ENCODE measurements at regions not wholly inside any gene's neighbourhood (a gene's known extent, or its start where the extent isn't known, plus 50 kb on each side); places are given as distances from the start of the nearest gene placed in this dataset.
"Not testable (repeated sequence)": the region's sequence is repeated elsewhere in the genome, so short reads cannot be mapped to it uniquely, and the experiment has no call there.

- DNase-seq; H3K4me1 Mint-ChIP-seq (ENCODE audit: low read depth); CTCF ChIA-PET; ATAC-seq; H3K27ac Mint-ChIP-seq; H3K27me3 Mint-ChIP-seq (ENCODE audit: low read depth); H3K9me3 Mint-ChIP-seq (ENCODE audit: insufficient read depth); H3K4me3 Mint-ChIP-seq; H3K36me3 Mint-ChIP-seq (ENCODE audit: low read depth); POLR2A ChIA-PET: not testable (repeated sequence)
Observed at GRCh38 chr2:111551428-111551827, 332.6 kb downstream of the ANAPC1 start.

DNA sequence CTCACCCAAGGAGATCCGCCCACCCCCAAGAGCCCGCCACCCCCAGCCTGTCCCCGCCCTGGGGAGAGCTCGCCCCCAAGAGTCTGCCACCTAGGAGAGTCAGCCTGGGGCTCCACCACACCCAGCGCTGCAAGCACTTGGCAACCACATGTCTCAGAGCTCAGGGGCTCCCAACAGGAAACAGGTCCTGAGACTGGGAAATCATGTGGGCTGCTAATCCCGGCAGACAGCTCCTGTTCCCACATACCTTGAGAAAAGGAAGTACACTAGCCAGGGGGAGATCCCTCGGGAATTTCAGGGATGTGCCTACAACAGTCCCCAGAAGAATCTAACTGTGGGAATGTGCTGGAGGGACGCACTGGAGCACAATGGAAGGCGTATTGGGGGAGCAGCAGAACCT, 331.4 kb downstream of the ANAPC1 start:
- H3K27me3 Mint-ChIP-seq (ENCODE audit: low read depth); POLR2A ChIA-PET; H3K27ac Mint-ChIP-seq; CTCF ChIA-PET; H3K4me1 Mint-ChIP-seq (ENCODE audit: low read depth); H3K9me3 Mint-ChIP-seq (ENCODE audit: insufficient read depth); H3K36me3 Mint-ChIP-seq (ENCODE audit: low read depth); DNase-seq; H3K4me3 Mint-ChIP-seq; ATAC-seq: not testable (repeated sequence)

DNA sequence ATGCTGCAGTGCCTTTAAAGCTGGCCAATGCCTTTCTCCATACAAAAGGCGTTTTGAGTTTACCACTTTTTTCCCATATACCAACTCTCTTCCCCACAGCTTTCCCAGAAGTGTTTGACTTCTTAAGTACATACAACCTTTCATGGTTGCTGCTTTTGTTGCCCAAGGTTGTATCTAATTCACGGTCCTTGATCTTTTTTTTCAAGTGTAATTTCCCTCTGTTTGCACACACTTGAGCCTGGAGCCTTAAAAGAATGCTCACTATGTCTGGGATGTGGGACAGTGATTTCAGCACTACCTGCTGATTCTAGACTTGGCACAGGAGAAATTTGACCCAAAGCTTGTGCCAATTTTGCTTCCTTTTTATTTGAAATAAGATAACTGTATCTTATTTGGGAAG, 324.7 kb downstream of the ANAPC1 start:
- H3K4me1 Mint-ChIP-seq (ENCODE audit: low read depth); DNase-seq; H3K4me3 Mint-ChIP-seq; H3K9me3 Mint-ChIP-seq (ENCODE audit: insufficient read depth); CTCF ChIA-PET; POLR2A ChIA-PET; ATAC-seq; H3K36me3 Mint-ChIP-seq (ENCODE audit: low read depth); H3K27ac Mint-ChIP-seq; H3K27me3 Mint-ChIP-seq (ENCODE audit: low read depth): not testable (repeated sequence)

DNA sequence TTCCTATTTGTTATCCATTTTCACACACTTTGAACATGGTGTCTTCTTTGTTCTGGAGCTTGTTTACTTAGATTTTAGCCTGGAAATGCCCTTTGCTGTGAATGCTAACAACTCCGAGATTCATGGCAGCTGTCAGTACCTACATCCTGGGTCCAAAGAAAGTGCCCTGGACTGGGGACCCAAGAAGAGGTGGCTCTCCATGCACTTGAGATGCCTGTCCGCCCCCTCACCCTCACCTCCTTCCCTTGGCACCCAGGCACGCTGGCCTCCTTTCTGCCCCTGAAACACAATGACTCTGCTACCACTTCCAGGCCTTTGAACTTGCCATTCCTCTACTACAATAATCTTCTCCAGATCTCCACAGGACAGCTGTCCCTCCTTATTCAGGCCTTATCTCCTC, 324.2 kb downstream of the ANAPC1 start:
- H3K27ac Mint-ChIP-seq; CTCF ChIA-PET; H3K27me3 Mint-ChIP-seq (ENCODE audit: low read depth); DNase-seq; POLR2A ChIA-PET; H3K4me3 Mint-ChIP-seq; H3K36me3 Mint-ChIP-seq (ENCODE audit: low read depth); ATAC-seq; H3K4me1 Mint-ChIP-seq (ENCODE audit: low read depth); H3K9me3 Mint-ChIP-seq (ENCODE audit: insufficient read depth): not testable (repeated sequence)

DNA sequence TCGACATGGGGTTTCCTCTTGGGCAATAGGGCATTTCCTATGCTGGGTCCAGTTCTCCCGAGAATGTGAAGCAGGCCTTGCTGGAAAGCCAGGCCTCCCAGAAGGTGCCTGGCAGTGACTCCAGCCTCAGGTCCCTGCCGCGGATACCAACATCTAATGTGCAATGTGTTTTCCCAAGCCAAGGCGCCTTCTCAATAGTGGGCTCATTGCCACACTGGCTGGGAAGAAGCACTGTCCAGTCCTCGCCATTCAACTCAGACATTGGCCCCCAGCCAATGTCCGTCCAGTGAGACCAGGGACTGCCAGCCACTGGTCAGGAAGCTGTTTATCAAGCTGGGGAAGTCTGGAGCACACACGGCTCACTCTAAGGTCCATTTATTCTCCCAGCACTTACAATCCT, 317.9 kb downstream of the ANAPC1 start:
- POLR2A ChIA-PET; H3K27me3 Mint-ChIP-seq (ENCODE audit: low read depth); H3K36me3 Mint-ChIP-seq (ENCODE audit: low read depth); DNase-seq; H3K4me3 Mint-ChIP-seq; H3K27ac Mint-ChIP-seq; ATAC-seq; H3K9me3 Mint-ChIP-seq (ENCODE audit: insufficient read depth); CTCF ChIA-PET: not testable (repeated sequence)
- peaks cover 14% of the 10 kb centered on the region for H3K4me1 Mint-ChIP-seq (ENCODE audit: low read depth)

GRCh38 chr2:111567233-111567632, 316.8 kb downstream of the ANAPC1 start:
- POLR2A ChIA-PET; H3K36me3 Mint-ChIP-seq (ENCODE audit: low read depth); ATAC-seq; H3K27me3 Mint-ChIP-seq (ENCODE audit: low read depth); H3K4me3 Mint-ChIP-seq; H3K27ac Mint-ChIP-seq; CTCF ChIA-PET; DNase-seq; H3K9me3 Mint-ChIP-seq (ENCODE audit: insufficient read depth): not testable (repeated sequence)
- peaks cover 14% of the 10 kb centered on the region for H3K4me1 Mint-ChIP-seq (ENCODE audit: low read depth)

DNA sequence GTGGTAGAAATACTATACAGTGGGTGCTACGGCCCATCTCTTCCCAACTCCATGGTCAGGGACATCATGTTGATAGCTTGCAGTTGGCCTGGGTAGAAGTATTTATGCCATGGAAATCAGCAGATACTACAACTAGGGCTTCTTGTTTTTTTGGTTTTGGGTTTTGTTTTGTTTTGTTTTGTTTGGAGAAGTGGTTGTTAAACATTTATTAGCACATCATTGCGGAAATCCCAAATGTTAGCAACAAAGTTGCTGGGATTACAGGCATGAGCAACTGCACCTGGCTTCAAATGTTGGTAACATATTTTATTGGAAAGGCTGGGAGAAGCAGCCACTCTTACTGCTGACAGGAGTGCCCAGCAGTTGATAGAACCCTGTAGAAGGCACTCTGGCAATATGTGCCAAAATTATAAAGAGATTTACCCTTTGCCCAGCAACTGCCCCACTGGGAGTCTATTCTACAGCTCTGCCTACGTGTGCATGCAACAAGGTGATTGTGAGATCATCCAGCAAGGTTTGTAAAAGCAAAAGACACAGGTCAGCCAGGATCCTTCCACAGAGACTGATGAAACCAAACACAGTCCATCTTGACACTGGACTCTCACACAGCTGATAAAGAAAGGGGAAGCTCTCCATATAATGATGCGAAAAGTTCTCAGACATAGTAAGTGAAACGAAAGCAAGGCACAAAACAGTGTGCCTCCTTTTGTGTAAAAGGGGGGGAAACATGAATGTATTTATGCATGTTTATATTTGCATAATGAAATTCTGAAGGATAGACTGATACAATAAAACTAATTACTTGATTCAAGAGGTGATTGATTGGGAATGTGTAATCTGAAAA, 314.4 kb downstream of the ANAPC1 start:
- peaks cover 14% of the 10 kb centered on the region for H3K4me1 Mint-ChIP-seq (ENCODE audit: low read depth)
- POLR2A ChIA-PET; ATAC-seq; H3K27ac Mint-ChIP-seq; H3K4me3 Mint-ChIP-seq; H3K27me3 Mint-ChIP-seq (ENCODE audit: low read depth); H3K9me3 Mint-ChIP-seq (ENCODE audit: insufficient read depth); DNase-seq; CTCF ChIA-PET; H3K36me3 Mint-ChIP-seq (ENCODE audit: low read depth): not testable (repeated sequence)

GRCh38 chr2:111570300-111571114, 313.5 kb downstream of the ANAPC1 start:
- H3K9me3 Mint-ChIP-seq (ENCODE audit: insufficient read depth); H3K36me3 Mint-ChIP-seq (ENCODE audit: low read depth); H3K27me3 Mint-ChIP-seq (ENCODE audit: low read depth); CTCF ChIA-PET; POLR2A ChIA-PET: not testable (repeated sequence)
- ATAC-seq, result peak; percentile 98
- Mint-ChIP-seq H3K27ac (peak overlapping the region; percentile 55), H3K4me3 (peak overlapping the region; percentile 29), H3K4me1 (ENCODE audit: low read depth) (peaks cover 14% of the 10 kb centered on the region)
- DNase-seq, result peak; percentile 20

GRCh38 chr2:111574803-111575202, 309.2 kb downstream of the ANAPC1 start:
- H3K4me1 Mint-ChIP-seq (ENCODE audit: low read depth); H3K9me3 Mint-ChIP-seq (ENCODE audit: insufficient read depth); H3K27ac Mint-ChIP-seq; H3K4me3 Mint-ChIP-seq; CTCF ChIA-PET; ATAC-seq; POLR2A ChIA-PET; H3K36me3 Mint-ChIP-seq (ENCODE audit: low read depth); DNase-seq; H3K27me3 Mint-ChIP-seq (ENCODE audit: low read depth): not testable (repeated sequence)

GRCh38 chr2:111577154-111577885, 306.7 kb downstream of the ANAPC1 start:
- H3K4me1 Mint-ChIP-seq (ENCODE audit: low read depth); H3K27me3 Mint-ChIP-seq (ENCODE audit: low read depth): not testable (repeated sequence)

DNA sequence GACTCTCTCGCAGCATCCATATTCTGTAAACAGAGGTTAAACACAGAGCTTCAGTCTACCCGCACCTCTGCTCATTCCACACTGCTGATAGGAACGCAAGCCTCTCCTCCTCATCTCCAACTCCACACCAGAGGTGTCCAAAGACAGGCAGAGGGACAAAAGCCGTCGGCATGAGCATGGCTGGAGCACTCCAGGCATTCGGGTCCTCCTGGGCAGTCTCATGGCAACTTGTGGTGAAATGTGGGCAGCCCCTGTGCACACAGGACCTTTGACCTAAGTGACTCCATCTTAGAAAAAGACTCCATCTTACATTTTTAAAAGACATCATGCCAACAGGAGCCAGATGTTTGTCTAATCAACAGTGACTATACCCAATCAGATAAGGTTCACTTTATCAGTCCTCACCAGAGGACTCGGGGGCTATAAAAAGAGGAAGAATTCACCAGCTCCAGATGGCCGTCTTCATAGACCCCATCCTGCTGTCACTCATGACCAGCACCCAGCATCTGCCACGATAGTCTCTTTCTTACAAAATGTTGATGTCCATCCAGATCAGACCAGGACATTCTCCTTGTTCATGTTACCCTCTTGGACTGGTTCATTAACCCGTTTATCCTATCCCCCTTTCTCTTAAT, 304.4 kb downstream of the ANAPC1 start:
- H3K4me3 Mint-ChIP-seq; POLR2A ChIA-PET; H3K9me3 Mint-ChIP-seq (ENCODE audit: insufficient read depth); CTCF ChIA-PET; H3K27me3 Mint-ChIP-seq (ENCODE audit: low read depth); H3K4me1 Mint-ChIP-seq (ENCODE audit: low read depth); H3K36me3 Mint-ChIP-seq (ENCODE audit: low read depth); H3K27ac Mint-ChIP-seq; ATAC-seq; DNase-seq: not testable (repeated sequence)

More at GRCh38 chr2:111577154-111577885, 306.7 kb downstream of the ANAPC1 start:
- ATAC-seq; H3K9me3 Mint-ChIP-seq (ENCODE audit: insufficient read depth); H3K27ac Mint-ChIP-seq; H3K36me3 Mint-ChIP-seq (ENCODE audit: low read depth); DNase-seq; POLR2A ChIA-PET; H3K4me3 Mint-ChIP-seq; CTCF ChIA-PET: not testable (repeated sequence)

DNA sequence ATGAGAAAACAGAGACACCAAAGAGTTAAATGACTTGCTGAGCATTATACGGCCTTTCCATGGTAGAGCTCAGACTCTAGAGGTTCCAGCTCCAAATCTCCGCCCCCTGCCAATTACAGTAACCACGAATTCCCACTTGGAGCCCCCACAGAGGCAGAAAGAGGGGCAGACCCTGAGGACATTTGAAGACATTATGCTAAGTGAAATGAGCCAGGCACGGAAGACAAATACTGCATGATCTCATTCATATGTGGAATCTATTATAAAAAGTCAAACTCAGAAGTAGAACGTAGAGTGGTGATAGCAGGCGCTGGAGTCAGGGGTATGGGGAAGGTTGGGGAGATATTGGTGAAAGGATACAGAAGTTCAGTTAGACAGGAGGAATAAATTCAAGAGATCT, 303.4 kb downstream of the ANAPC1 start:
- POLR2A ChIA-PET; H3K27me3 Mint-ChIP-seq (ENCODE audit: low read depth); ATAC-seq; H3K4me3 Mint-ChIP-seq; H3K27ac Mint-ChIP-seq; DNase-seq; H3K4me1 Mint-ChIP-seq (ENCODE audit: low read depth); CTCF ChIA-PET; H3K9me3 Mint-ChIP-seq (ENCODE audit: insufficient read depth); H3K36me3 Mint-ChIP-seq (ENCODE audit: low read depth): not testable (repeated sequence)

All from activated CD8-positive, alpha-beta T cell treated with anti-CD3 and anti-CD28 coated beads, Interleukin-2, amount 10 ng/mL, durations not matched to agents 7 days and 5 days (primary cell).